ENCODE measurements at regions not wholly inside any gene's neighbourhood (a gene's known extent, or its start where the extent isn't known, plus 50 kb on each side); places are given as distances from the start of the nearest gene placed in this dataset.

DNA sequence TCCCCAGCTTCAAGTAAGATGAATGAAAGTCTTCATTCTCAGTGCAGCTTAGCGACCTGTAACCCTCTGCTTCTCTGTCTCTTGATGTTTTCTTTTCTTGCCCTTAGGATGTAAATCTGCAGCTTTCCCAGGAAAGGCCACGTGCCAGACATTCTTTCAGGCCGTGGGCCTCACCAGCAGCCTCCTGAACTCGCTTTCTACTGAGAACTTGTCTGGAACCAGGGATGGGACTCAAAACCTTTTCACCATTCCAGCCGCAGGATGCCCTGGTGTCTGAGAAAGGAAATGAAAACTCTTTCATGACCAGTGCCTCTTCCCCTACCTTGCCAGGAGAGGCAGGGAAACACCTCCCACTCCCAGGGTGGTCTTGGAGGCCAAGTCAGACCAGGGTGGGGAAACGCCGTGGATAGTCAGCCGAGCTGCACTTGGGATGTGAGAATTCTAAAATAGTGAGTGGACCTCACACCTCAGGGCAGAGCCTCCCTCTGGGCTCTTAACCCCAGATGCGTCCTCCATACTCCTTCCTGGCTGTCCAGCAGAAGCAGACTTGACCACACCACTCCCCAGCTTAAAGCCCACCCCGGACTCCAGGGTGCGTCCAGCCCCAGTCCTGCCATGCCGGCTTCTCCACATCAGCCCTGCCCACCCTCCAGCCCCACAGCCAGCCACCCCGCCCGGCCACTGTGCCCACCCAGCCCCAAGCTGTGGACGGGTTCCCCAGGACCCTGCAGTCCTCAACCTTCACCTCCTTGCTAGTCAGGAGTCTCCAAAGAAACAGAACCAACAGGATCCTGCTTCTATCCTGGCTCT lies 115.5 kb downstream of the TWIST2 start:
- DNase-seq (ENCODE audit: low spot score) = no peak

DNA sequence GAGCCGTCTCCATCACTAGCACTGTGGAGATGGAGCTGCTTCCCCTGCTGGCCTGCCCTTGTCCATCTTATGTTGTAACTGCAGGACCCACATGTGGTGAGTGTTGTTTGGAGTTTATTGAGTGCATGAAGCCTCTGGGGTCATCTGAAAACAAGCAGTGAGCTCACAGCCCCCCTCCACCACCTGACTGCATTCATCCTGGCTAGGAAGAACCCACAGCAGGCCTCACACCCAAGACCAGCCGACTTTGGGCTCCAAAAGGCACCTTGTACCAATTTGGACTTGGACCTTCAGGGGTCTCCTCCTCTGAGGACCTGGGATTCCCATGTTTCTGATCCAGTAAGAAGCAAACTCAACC lies 116.1 kb downstream of the TWIST2 start:
- DNase-seq (ENCODE audit: low spot score) = no peak

DNA sequence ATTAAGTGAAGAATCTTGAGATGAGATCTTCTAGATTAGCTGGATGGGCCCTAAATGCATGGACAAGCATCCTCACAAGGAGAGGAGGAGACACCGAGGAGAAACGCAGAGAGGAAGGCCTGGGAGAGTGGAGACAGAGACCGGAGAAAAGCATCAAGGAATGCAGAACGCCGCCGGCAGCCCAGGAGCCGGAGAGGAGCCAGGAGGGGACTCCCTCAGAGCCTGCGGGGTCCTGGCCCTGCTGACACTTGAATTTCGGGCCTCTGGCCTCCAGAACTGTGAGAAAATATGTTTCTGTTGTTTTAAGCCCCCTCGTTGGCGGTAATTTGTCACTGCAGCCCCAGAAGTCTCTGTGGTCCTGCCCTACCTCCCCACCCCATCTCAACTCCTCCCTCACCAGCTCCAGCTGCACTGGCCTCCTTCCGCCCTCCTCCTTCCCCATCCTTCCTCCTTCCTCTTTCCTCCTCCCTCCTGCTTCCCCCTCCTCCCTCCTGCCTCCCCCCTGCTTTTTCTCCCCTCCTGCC lies 116.7 kb downstream of the TWIST2 start:
- no peak for DNase-seq (ENCODE audit: low spot score)

DNA sequence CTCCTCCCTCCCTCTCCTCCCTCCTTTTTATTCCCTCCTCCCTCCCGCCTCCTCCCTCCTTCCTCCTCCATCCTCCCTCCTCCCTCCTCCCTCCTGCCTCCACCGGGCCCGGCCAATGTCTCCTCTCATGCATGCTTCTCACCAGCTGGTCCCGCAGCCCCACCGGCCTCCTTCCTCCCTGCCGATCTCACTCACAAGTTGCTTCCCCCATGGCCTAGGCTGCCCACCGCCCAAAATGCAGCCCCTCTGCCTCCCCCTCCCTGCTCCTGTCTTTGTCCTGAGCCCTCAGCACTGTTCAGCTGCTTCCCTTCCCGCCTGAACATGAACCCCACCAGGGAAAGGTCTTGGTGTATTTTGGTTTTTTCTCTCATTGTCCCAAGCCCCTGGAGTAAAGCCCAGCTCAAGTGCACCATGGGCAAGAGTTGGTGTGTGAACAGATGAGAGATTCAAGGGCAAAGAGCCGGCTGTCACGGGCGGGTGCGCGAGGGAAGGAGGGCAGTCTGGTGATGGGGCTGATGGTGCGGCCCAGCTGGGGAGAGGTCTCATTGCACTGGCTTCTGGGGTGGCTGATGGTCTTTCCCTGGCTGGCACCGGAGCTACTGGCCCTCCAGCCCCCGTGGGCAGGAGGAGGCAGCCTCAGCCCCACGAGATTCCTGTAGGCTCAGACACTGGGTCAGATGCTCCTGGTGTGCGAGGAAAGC lies 117.6 kb downstream of the TWIST2 start:
- DNase-seq (ENCODE audit: low spot score) = no peak

DNA sequence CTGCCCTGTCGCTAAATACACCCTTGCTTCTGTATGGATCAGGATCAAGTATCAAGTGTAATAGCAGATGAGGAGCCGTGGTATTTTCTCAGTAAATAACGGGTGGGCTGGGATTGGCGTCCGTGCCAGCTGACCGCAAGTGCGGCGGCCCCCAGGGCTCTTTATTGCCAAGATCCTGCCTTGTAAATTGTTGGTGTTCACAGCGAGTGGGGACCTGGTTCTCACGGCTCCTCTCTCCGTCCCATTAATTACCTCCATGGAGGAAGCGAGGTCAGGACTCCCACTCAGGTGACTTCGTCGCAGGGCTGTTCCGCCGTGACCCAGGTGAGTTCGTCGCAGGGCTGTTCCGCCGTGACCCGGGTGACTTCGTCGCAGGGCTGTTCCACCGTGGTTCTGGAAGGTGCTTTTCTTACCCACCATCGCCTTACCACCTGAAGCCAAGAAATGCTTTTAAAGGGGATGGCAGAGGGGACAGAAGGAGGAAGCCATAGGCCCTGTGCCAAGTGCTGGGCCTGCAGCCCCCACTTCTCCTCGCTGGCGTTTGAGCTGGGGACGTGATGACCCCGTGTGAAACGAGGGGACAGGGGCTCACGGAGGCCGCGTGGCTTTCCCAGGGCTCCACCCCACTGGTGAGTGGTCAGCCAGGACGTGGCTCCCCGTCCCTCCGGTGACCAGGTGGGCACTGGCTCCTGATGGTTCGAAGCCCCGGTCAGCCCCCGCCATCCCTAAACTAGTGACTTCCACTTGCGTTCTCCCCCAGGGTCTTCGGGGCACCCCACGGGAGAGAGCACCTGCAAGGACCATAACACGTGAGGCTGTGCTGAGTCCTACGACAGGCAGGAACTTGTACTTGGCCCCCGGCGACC lies 118.4 kb downstream of the TWIST2 start:
- no peak for DNase-seq (ENCODE audit: low spot score)

DNA sequence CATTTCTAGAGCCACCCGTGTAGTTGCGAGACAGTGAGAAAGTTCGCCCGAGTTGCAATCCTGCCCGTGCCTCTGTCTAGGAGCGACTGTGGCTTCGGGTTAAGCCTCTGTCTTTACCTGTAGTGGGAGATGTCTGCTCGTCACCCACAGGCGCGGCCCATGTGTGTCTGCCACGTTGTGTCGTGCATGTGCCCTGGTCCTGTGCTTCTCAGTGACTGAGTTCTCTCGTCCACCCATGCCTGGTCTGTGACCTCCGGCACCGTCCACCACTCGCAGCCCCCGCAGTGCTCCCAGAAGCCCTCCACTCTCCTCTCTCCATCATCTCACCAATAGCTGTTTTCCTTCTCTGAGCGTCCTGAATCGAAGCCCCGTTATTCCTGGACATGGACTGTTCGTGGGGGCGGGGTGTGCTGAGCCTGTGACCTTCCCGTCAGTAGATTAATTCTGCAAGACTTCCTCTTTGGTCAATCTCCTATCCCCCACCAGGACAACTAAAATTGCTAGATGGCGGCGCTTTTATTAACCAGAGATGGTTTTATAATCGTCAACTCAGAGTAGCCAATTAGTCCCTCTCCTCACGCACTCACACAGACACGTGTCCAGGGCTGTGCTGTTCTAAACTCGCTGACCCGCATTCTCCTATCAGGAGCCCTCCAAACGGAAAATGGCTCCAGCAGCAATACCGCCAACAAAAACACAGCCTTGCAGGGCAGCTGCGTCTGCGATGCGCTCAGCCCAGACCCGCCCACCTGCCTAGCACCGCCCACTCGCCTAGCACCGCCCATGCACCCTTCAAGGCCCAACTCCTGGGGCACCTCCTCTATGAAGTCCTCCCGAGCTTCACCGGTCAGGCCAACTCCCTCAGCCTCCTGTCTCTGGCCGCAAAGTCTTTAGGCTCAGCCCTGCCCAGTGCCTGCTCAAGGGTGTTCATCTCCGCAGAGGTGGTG lies 119.4 kb downstream of the TWIST2 start:
- DNase-seq (ENCODE audit: low spot score) = no peak

DNA sequence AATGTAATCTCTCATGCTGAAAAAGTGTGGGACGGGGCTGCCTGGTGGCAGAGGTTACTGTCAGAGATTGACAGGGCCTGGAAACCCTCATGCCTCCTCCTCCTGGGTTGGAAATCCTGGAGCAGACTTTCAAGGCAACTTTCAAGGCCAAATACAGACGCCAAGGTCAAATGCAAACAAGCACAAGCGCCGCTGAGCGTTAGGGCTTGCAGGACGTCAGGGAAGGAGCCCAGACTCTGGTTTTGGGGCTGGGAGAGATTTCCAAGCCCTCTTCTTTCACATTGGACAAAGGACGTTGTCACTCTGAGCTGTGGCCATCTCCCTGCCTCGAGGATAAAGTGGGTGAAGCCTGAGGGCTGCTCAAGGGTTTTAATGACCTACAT lies 120.1 kb downstream of the TWIST2 start:
- DNase-seq (ENCODE audit: low spot score) = no peak

DNA sequence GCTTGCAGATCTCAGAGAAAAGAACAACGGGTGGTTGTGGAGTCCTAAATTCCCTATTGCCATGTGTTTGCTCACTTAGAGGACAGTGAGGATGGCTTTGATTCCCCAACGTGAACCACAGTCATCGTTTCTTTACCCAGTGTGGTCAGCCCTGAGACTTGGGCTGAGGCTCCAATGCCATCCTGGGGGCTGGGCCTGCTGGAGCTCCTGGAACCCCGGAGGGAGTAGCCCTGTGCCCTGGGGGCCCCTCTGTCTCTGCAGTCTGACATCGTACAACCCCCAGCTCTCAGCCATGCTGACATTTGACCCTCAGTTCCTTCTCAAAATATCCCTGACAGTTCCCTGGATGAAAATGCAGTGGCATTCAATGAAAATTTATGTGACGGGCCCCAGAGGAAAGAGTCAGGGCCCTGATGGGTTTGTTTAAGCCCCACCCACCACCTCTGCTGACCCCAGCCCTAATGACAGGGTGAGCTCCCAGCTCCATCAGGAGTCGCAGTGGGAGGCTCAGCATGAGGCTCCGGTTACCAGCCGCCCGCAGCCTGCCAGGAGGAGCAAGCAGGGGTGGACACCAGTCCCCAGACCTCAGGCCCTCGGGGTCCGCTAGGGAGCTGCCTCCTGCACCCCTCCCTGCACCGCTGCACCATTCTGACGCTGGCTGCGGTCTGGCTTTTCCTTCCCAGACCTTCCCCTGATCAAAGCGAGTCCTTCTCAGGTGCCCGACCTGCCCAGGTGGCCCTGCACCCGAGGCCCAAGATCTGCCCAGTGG lies 120.9 kb downstream of the TWIST2 start:
- DNase-seq (ENCODE audit: low spot score) = no peak

DNA sequence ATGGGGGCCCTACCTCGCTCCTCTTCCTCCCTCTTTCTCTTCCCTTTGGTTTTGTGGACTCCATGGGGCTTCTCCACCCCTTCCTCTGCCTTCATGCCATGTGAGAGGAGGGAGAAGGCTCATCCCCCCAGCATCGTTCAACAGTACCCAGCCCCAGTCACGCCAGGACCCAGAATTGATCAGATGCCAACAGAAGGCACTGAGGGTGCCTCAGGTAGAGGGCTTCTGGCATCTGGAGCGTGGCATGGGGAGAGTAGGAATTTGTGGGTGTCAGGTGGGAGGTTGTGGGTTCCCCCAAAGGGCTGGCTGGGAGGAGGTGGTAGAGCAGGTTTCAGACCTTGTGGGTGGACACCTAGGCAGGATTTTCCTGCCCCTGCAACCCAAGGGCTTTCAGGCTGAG lies 122.0 kb downstream of the TWIST2 start:
- DNase-seq (ENCODE audit: low spot score) = no peak

DNA sequence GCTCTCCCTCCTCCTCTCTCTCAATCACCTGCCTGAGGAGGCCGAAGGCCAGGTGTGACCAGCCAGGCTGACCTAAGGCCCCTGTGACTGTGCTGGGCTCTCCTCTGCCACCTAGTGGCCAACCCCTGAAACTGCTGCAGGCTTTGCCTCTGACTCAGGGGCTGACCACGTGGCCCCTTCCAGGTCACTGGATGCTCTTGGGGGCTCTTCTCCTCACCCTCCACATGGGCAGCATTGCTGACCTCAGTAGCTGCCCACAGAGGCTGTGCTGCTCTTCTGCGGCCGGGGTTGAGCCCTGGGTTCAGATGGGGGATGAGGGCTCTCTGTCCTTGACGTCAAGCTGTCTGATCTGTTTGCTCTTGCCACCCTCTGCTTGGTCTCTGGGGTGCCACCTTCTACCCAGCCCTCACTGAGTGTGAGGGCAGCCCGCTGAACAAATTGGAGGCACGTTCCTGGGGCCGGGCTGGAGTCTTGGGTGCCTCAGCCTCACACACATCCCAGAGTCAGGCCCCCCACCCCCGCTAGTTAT lies 122.7 kb downstream of the TWIST2 start:
- DNase-seq (ENCODE audit: low spot score) = peak; percentile 51

DNA sequence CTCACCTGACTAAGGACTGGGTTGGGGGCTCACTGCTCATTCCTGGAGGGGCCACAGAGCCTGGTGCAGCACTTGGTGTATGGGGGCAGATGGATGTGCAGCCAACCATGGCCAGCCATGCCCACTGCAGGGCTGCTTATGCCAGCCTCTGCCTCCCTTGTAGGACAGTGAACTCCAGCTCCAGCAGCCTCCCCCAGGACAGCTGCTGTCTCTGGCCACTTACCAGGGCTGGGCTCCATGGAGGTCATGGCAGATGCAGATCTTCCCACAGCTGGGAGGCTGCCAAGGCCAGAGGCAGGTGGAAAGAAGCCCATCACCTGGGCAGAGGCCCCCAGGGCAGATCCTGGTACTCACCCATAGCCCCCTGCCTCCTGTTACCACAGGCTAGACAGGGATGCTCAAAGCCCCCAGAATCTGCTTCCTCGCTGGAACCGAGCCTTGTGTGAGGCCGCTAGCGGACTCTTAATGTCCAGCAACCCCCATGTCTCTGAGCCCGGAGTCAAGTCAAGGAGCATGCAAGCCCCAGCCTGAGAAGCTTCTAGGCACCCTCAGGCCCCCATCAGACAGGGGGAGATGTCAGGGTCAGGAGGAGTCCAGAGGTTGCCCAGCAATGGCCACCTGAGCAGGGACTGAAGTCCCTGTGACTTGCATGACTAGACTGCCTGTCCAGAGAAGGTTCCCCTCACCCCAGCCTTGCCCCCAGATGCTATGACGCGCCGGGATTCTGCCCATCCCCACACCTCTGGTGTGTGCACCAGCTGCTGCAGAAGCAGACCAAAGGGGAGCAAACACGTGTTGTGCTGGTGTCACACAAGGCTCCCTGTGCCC lies 123.6 kb downstream of the TWIST2 start:
- DNase-seq (ENCODE audit: low spot score) = no peak

DNA sequence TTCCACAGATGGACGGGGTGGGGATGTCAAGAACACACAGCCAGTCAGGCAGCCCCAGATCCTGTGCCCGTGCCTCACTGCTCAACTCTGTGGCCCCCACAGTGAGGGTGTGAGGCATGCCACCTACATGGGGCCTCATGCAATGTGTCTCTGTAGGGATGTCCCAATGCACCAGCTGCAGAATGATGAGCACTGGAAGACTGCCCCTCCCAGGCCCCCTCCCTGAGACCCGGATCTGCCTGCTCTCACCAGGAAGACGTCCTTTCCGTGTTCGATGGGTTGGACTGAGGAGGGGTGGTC lies 124.2 kb downstream of the TWIST2 start:
- no peak for DNase-seq (ENCODE audit: low spot score)

DNA sequence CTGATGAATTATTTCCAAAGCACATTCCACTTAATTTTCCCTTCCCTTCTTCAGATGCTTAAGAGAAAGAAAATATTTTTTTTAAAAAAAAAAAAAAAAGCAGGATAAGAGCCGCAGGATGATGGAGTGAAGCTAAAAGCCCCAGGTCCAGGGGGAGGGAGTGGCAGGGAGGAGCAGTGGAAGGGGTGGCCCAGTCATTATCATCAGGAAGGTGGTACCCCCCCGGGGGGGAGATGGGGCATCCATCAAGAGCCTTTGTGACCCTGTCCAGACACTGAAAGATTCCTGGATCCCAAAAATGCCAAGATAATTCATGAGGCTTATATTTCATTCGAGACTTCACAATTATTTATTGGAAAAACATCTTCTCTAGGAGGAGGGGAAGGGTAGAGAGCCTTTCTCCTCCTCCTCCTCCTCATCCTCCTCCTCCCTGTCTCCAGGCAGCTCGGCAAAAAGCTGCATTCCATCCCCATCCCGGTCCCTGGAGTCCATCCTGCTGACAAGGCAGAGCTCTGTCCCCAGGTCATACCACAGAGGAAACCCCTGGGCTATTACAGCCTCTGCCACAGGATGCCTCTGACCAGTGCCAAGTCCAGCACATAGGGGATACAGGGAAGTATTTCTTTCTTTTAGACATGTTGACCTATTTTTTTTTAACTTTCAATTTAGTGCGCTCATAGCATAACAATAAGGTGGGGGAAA lies 125.3 kb downstream of the TWIST2 start:
- DNase-seq (ENCODE audit: low spot score) = no peak

DNA sequence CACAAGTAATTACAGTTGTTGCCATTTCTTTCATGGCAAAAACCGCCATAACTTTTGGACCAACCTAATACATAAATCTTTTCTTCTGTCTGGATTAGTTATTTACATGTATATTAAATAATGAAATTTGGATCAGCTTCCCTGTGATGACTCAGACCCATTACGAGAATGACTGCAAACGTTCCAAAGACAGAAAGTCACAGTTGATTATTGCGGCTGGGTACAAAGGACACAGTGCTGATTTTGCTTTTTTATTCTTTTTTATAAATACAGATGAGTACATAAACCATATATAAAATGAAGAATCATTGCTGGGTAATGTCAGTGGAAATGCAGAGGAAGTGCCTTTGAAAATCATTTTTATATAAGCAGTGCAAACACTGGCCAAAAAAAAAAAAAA lies 126.2 kb downstream of the TWIST2 start:
- DNase-seq (ENCODE audit: low spot score) = no peak

DNA sequence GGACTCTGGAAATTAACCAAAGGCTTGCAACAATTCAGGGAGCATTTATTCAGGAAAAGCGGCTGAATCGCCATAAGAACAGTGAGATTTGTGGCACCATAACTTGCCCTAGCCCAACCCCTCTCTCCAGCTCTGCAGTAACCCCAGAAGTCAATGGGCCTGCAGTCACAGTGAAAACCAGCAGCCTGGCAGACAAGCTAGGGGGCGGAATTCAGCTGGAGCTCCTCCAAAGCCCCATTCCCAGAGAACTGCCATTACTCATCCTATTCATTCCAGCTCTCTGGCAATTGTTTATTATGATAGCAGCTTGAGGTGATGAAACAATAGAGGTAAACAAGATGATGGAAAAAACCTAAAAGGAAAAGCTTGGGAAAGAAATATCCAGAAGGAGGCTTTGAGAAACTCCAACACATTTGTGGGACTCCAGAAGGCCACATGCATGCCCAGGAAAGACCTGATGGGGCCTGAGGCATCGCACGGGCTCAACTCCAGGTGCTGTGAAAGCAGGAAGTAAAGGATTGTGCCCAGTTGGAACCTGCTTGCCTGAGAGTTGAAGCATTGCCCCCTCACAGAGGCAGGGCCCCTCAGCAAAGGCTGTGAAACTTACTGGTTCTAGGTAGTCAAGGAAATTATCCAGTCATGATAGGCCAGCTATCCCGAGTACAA lies 126.7 kb downstream of the TWIST2 start:
- DNase-seq (ENCODE audit: low spot score) = no peak

DNA sequence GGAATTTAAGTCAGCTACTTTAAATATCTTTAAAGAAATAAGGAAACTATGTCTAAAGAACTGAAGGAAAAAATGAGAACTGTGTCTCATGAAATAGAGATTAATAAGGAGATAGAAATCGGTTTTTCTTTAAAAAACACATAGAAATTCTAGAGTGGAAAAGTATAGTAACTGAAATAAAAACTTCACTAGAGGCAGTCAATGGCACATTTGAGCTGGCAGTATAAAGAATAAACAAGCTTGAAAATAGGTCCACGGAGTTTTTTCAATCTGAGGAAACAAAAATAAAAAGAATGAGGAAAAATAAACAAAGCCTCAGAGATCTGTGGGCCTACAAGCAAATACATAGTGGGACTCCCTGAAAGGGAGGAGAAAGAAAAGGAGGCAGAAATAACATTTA lies 127.5 kb downstream of the TWIST2 start:
- no peak for DNase-seq (ENCODE audit: low spot score)

DNA sequence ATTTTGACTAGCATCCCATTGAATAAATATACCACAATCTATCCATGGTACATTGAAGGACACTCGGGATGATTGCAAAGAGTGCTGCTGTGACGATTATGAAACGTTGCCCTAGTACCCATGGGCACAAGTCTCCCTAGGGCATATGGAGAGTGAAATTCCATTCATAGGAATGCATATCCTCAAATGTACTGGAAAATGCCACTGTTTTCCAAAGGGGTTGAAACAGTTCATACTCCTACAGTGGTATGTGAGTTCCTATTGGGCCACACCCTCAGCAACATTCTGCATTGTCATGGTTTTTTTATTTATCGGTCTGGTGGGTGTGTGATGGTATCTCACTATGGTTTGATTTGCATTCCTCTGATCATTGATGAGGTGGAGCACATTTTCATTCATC lies 130.6 kb downstream of the TWIST2 start:
- no peak for DNase-seq (ENCODE audit: low spot score)

DNA sequence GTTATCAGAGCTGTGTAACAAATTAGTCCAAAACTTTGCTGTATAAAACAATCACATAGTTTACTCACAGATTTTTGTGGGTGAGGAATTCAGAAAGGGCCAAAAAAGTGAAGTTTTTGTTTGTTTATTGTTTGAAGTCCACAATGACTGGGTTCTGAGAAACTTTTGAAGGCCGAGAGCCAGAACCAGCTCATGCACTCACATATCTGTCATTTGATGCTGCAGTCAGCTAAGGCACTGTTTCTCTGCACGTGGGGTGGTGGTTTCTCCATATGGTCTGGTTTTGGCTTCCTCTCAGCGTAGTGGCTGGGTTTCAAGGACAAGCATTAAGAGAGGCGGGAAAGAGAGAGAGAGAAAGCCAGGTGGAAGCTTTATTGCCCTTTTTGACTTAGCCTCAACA lies 131.8 kb downstream of the TWIST2 start:
- no peak for DNase-seq (ENCODE audit: low spot score)
